ENCODE measurements at regions not wholly inside any gene's neighbourhood (a gene's known extent, or its start where the extent isn't known, plus 50 kb on each side); places are given as distances from the start of the nearest gene placed in this dataset.

GRCh38 chrX:117838581-117839331 is 277.9 kb downstream of the KLHL13 start:
- Histone ChIP-seq H3K18ac (ENCODE audit: insufficient read length, low read depth, low read length) (no peak overlapping the region), H3T11ph (ENCODE audit: low read length) (no peak overlapping the region), H2BK5ac (ENCODE audit: insufficient read length, low read length) (no peak overlapping the region), H3K27ac (ENCODE audit: insufficient read length, low read depth, low read length) (no peak overlapping the region), H3K4me2 (ENCODE audit: insufficient read depth, insufficient read length, low read length) (no peak overlapping the region), H2BK12ac (ENCODE audit: insufficient read length, low read depth, low read length) (no peak overlapping the region), H2BK120ac (ENCODE audit: low read depth, low read length, poor library complexity, severe bottlenecking) (no peak overlapping the region), H2AK5ac (ENCODE audit: insufficient read length, low read length) (no peak overlapping the region), H3K23ac (ENCODE audit: insufficient read length, low read depth, low read length) (no peak overlapping the region), H2AFZ (ENCODE audit: low read length) (no peak overlapping the region), H3K79me2 (ENCODE audit: insufficient read depth, low read length) (no peaks in the 10 kb centered on the region), H3K9me3 (ENCODE audit: control insufficient read depth, low read depth, low read length) (peaks cover 23% of the 10 kb centered on the region), H4K20me1 (ENCODE audit: control insufficient read depth, insufficient read depth, insufficient read length) (no peaks in the 10 kb centered on the region), H4K5ac (ENCODE audit: insufficient read length, low read depth, low read length) (no peak overlapping the region), H2BK15ac (ENCODE audit: low read depth, low read length) (no peak overlapping the region), H3K9ac (ENCODE audit: extremely low read depth, insufficient read length, low read length) (no peak overlapping the region), H3K23me2 (ENCODE audit: insufficient read length, low read depth, low read length, poor library complexity, severe bottlenecking) (no peaks in the 10 kb centered on the region), H3K4me1 (ENCODE audit: insufficient read depth, low read length) (no peaks in the 10 kb centered on the region), H3K4ac (ENCODE audit: low read depth, low read length) (no peak overlapping the region), H3K14ac (ENCODE audit: insufficient read depth, low read length) (no peak overlapping the region), H3K79me1 (ENCODE audit: insufficient read depth, low read depth, low read length, poor library complexity, severe bottlenecking) (no peaks in the 10 kb centered on the region), H2BK20ac (ENCODE audit: low read depth, low read length, poor library complexity, severe bottlenecking) (no peak overlapping the region), H3K27me3 (ENCODE audit: insufficient read depth, low read length) (no peaks in the 10 kb centered on the region), H4K8ac (replicated peaks; ENCODE audit: insufficient read length, low read depth, low read length) (no peak overlapping the region), H4K91ac (ENCODE audit: insufficient read length, low read depth, low read length) (no peak overlapping the region), H3K56ac (ENCODE audit: insufficient read length, low read depth, low read length) (no peak overlapping the region)
- H3K36me3 Mint-ChIP-seq (ENCODE audit: insufficient read depth in 1 of 3, low read depth in 3 of 3), result peaks cover 0 to 6% (median 4%) of the 10 kb centered on the region in 3 experiments; a peak in 6 of 7 replicates
- H3K4me1 Mint-ChIP-seq, result no peaks in the 10 kb centered on the region
- no CpG with 5 or more reads among the region's 3 CpGs for WGBS (ENCODE audit: extremely low coverage, insufficient read length, low lambda C conversion rate)
- no peak for DNase-seq
- no peak overlapping the region for H3K4me3 Mint-ChIP-seq
- H3K9me3 Mint-ChIP-seq, result peaks cover 10 to 63% of the 10 kb centered on the region in 2 experiments
- no peak overlapping the region for H3K27ac Mint-ChIP-seq
- TF ChIP-seq CTCF (conservative IDR thresholded peaks at IDR 0.05), result no peak
- H3K27me3 Mint-ChIP-seq (ENCODE audit: low read depth), result no peaks in the 10 kb centered on the region
